NOMO-1 treated with dmso at 0.1 percent for 144 hours (cell line): ENCODE measurements at regions not wholly inside any gene's neighbourhood (a gene's known extent, or its start where the extent isn't known, plus 50 kb on each side); places are given as distances from the start of the nearest gene placed in this dataset.
"Not testable (repeated sequence)": the region's sequence is repeated elsewhere in the genome, so short reads cannot be mapped to it uniquely, and the experiment has no call there.

Experiments
- DNase-seq: peaks from one replicate; lab custom pipeline; 2025; ENCODE audit not compliant: unreplicated experiment; lab: John Stamatoyannopoulos, UW

DNA sequence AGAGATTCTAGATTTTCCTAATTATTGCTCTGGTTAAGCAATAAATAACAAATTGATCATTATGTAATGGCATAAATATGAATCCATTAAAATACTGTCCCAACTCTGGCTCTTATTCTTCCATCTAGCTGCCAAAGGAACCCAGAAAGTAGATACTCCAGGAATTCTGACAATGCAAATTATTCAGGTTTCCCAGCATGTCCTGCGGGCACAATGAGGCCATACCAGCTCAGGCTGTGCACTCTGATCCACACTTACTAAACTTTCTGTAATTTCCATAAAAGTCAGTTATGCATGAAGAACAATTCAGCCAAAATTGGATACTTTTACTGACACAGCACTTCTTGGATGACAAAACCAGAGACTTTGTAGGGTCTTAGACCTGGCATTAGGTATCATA lies 576.3 kb downstream of the KCNH5 start:
- DNase-seq: no peak

DNA sequence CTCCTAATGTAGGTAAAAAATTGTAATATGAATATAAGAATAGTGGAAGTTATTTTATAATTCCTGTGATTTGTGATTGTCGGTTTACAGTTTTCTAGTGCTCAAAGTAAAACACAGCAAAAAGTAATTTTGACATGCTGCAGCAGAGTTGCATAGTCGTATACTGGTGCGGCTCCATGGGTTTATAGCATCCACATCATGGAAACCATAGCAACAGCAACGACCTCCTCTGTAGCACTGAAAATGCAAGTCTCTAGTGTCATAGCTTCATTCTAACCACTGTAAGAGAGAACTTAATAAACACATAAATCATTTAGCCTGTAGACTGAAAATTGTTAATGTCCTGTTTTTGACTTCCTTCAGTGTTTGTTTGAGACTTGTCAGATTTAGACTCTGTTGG lies 574.3 kb downstream of the KCNH5 start:
- DNase-seq: no peak

DNA sequence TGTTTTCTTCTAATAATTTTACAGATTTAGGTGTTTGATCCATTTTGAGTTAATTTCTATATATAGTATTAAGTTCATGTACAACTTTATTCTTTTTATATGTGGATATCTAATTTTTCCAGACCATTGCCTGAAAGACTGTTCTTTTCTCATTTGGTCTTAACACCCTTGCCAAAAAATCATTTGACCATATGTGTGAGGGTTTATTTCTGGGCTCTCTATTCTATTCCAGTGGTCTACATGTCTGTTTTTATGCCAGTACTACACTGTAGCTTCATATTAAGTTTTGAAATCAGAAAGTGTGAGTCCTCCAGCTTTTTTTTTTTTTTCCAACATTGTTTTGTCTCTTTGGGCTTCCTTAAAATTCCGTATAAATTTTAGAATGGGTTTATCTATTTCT lies 554.1 kb downstream of the KCNH5 start:
- DNase-seq: no peak

- no peak for DNase-seq
Measured at GRCh38 chr14:62497708-62498107, 547.5 kb downstream of the KCNH5 start.

GRCh38 chr14:62501021-62501750 lies 544.1 kb downstream of the KCNH5 start:
- no peak for DNase-seq

GRCh38 chr14:62505045-62505444 lies 540.2 kb downstream of the KCNH5 start:
- no peak for DNase-seq

- not testable (repeated sequence) for DNase-seq
Measured at GRCh38 chr14:62521309-62521708, 523.9 kb downstream of the KCNH5 start.

DNA sequence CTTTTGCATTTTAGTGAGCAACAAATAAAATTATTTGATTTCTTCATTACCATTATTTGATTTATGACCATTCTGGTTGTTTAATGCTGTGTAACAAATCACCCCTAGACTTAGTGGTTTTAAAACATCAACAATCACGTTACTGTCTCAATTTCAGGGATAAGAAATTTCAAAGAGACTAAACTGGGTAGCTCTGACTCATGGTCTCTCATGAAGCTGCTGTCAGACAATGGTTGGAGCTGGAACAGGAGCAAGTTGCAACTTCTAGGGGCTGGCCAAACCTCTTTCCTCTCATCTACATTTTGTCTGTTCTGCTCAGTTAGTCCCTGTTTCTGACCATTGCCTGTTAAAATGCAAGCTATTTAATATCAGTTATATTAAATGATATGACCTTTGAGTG lies 517.0 kb downstream of the KCNH5 start:
- DNase-seq: no peak

DNA sequence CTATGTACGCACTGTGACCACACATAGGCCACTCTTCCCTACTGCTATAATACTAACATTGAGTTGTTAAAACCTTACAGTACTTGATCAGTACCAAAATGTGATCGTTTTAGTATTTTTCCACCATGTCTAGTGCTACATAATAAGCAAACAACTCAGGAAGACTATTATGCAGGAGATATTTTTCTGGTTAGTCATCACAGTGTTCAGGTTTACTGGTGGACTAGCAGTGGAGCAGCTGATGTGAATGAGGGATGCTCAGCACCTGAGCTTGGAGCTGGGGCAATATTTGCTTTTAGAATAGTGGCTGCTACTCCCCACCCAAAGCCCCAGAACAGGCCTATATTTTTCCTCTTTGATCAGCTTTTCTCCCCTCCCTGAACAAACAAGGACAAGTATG lies 513.1 kb downstream of the KCNH5 start:
- DNase-seq: no peak

GRCh38 chr14:62546862-62547474 lies 498.3 kb downstream of the KCNH5 start:
- no peak for DNase-seq

DNA sequence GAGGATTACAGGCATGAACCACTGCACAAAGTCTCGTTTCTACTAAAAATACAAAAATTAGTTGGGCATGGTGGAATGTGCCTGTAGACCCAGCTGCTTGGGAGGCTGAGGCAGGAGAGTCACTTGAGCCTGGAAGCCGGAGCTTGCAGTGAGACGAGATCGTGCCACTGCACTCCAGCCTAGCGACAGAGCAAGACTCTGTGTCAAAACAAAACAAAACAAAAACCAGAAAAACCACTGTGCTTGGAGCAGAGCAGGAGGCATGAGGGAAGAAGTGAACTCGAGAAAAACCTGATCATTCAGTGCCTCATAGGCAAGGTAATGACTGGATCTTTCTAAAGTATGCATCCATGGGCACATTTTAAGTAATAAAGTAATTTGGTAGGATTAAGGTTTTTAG lies 487.8 kb downstream of the KCNH5 start:
- no peak for DNase-seq

- no peak for DNase-seq
Measured at GRCh38 chr14:62558451-62558850, 486.8 kb downstream of the KCNH5 start.

GRCh38 chr14:62585247-62585646 lies 460.0 kb downstream of the KCNH5 start:
- DNase-seq: no peak

DNA sequence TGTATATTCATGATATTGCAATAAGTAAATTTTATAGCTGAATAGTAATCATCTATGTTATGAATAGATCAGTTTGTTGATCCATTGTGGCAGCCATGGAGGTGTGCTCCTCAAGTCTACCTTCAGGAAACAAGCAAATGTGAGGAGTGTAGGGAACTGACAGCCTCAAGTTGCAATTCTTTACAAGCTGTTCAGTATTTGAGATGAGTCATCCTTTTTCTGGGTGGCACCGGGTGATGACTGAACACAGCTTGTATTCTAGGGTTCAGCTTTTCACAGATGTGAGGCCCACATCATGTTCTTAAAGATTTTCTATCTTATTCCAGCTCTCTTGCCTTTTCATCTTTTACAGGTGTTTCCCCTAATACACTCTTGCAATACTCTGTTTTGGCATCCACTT lies 452.4 kb downstream of the KCNH5 start:
- no peak for DNase-seq

- no peak for DNase-seq
Measured at GRCh38 chr14:62597143-62597542, 448.1 kb downstream of the KCNH5 start.

DNA sequence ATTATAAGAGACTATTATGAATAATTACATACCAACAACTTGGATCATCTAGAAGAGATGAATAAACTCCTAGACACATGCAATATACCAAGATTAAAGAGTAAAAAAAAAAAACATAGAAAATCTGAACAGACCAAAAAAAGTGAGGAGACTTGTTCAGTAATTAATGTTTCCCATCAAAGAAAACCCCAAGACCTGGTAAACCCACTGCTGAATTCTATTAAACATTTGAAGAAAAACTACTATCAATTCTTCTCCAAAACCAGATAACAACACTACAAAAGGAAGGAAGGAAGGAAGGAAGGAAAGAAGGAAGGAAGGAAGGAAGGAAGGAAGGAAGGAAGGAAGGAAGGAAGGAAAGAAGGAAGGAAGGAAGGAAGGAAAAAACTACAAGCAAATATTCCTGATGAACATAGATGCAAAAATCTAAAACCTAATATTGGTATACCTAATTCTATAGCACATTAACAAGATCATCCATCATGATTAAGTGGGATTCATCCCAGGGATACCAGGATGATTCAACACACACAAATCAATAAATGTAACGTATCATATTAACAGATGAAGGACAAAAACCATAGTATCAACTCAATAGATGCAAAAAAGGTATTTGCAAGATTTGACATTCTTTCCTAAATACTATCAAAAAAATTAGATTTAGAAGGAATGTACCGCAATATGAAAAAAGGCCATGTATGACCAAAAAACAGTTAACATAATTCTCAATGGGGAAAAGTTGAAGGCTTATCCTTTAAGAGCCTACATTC lies 445.5 kb downstream of the KCNH5 start:
- DNase-seq: no peak

DNA sequence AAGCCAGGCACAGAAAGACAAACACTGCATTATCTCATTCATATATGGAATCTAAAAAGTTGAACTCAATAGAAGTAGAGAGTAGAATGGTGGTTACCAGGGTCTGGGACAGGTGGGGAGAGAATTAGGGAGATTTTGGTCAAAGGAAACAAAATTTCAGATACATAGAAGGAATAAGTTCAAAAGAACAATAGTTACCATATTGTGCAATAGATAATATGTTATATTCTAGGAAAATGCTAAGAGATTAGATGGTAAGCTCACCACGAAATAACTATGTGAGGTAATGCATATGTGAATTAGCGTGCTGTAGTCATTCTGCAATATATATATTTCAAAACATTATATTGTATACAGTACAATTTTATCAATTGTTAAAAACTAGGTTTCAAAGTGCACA lies 442.5 kb downstream of the KCNH5 start:
- no peak for DNase-seq

GRCh38 chr14:62604524-62604923 lies 440.7 kb downstream of the KCNH5 start:
- DNase-seq: no peak

DNA sequence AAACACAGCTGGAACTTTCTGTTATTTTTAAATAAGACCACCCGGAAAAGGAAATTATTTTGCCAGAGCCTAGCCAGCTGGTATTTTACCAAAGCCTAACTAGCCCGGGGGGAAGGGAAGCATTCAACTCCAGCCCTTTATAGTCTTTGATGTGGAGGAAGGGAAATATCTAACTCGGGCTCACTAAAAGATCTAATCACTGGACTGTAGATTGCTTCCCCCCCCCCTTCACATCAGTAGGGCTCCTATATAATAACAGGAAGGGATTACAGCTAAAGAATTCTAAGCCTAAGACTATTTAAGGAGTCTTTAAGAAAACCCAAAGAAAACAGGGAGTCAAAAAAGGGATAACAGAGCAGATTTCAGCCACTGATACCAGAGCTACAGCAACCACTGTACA lies 431.1 kb downstream of the KCNH5 start:
- DNase-seq: no peak

DNA sequence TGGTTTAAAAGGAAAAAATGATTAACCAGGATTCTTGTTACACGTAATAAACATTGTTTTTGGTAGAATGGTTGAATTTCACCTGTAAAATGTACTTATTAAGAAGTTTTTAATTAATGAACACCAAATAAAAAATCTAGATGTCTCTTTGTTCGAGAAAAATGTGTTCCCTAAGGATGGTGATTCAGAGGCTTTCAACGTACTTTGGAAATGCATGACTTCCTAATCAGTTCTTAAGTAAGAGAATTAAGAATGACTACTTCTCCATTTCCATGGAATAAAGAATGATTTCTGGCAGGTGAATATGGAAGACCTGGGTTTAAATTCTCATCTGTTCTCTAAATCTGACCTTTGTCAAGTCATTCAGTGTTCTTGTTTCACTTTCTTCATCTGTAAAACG lies 428.6 kb downstream of the KCNH5 start:
- no peak for DNase-seq

- DNase-seq: no peak
Measured at GRCh38 chr14:62626416-62626815, 418.8 kb downstream of the KCNH5 start.

DNA sequence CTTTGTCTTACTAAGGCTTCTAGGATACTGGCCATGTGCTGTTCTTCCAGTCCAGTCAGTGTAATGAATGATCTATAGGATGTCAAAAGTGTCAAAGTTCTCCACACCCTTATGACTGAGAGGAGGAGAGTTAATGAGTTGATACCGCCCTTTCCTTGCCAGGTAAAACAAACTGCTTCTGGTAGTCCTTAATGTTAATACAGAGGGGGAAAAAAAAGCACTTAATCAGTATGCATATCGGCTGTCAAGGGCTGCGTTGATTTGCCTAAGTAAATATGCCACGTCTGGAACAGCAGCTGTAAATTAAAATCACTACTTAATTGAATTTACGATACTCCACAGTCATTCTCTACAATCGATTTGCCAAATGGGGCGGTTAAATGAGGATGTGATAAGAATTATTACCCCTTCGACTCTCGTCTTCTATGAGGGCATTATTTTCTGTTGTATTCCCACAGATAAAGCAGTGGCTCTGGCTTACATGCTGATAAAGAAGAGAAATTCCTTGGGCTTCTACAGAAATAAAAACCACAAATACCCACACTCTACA lies 416.0 kb downstream of the KCNH5 start:
- DNase-seq: no peak
